NCI-H526 (cell line): ENCODE measurements at regions not wholly inside any gene's neighbourhood (a gene's known extent, or its start where the extent isn't known, plus 50 kb on each side); places are given as distances from the start of the nearest gene placed in this dataset.
A peak's percentile ranks its signal among the peaks of the same experiment; 100 is the strongest.
"Not testable (repeated sequence)": the region's sequence is repeated elsewhere in the genome, so short reads cannot be mapped to it uniquely, and the experiment has no call there.

Source experiments
- DNase-seq, 2 experiments: peaks; one replicate each; lab custom pipeline; 2025; lab: John Stamatoyannopoulos, UW

GRCh38 chrX:146994163-146994562, 179.6 kb upstream of the CXorf51A start:
- DNase-seq, result no peak

GRCh38 chrX:146973283-146973682, 158.7 kb upstream of the CXorf51A start:
- DNase-seq, result no peak

- no peak for DNase-seq
These were observed 152.8 kb upstream of the CXorf51A start for GRCh38 chrX:146967306-146967705.

- no peak for DNase-seq
These were observed 142.2 kb upstream of the CXorf51A start for GRCh38 chrX:146956760-146957159.

- DNase-seq, result no peak
These were observed 119.7 kb upstream of the CXorf51A start for GRCh38 chrX:146934256-146934655.

- DNase-seq, result not testable (repeated sequence)
These were observed 118.5 kb upstream of the CXorf51A start for GRCh38 chrX:146932997-146933396.

- no peak for DNase-seq
These were observed 106.7 kb upstream of the CXorf51A start for GRCh38 chrX:146921204-146921603.

GRCh38 chrX:146907391-146908240, 93.1 kb upstream of the CXorf51A start:
- no peak for DNase-seq

- no peak for DNase-seq
These were observed 91.6 kb upstream of the CXorf51A start for GRCh38 chrX:146906166-146906565.

GRCh38 chrX:146887020-146887419, 72.5 kb upstream of the CXorf51A start:
- peak in 1 of 2 experiments; percentile 1 for DNase-seq

- DNase-seq, result no peak
These were observed 67.0 kb upstream of the CXorf51A start for GRCh38 chrX:146881521-146881920.

GRCh38 chrX:146866846-146867245, 52.3 kb upstream of the CXorf51A start:
- not testable (repeated sequence) for DNase-seq

- not testable (repeated sequence) for DNase-seq
These were observed 51.2 kb upstream of the CXorf51A start for GRCh38 chrX:146865734-146866133.
